GM12878 (cell line): ENCODE measurements at regions not wholly inside any gene's neighbourhood (a gene's known extent, or its start where the extent isn't known, plus 50 kb on each side); places are given as distances from the start of the nearest gene placed in this dataset.

Experiments used
- CEBPB ChIP-seq, 2 experiments: fragments of 150-350 bp in 1 of 2; IDR thresholded peaks; 2 replicates each; pipeline ENCODE4 v1.6.1; 2012 to 2014; ENCODE audit warnings: low read depth in 2 of 2, low read length in 2 of 2, borderline replicate concordance in 1 of 2, inconsistent platforms in 1 of 2
- FOXM1 ChIP-seq: IDR thresholded peaks from 2 replicates; pipeline ENCODE4 v1.6.1; 2012; ENCODE audit warnings: low read depth, mild to moderate bottlenecking, inconsistent platforms, low read length, moderate library complexity
- POU2F2 ChIP-seq: IDR thresholded peaks from 3 replicates; pipeline ENCODE4 v1.6.1; 2011; ENCODE audit warnings: low read depth, mild to moderate bottlenecking, low read length, borderline replicate concordance
- SMAD5 ChIP-seq: IDR thresholded peaks from 2 replicates; pipeline ENCODE4 v1.6.1; 2016; ENCODE audit warnings: antibody characterized with exemption, low read depth
- TF ChIP-seq, protein P1 (sequence below): fragments of 450-650 bp; IDR thresholded peaks from 2 replicates; pipeline ENCODE4 v1.6.1; 2014; ENCODE audit warnings: mild to moderate bottlenecking

DNA sequence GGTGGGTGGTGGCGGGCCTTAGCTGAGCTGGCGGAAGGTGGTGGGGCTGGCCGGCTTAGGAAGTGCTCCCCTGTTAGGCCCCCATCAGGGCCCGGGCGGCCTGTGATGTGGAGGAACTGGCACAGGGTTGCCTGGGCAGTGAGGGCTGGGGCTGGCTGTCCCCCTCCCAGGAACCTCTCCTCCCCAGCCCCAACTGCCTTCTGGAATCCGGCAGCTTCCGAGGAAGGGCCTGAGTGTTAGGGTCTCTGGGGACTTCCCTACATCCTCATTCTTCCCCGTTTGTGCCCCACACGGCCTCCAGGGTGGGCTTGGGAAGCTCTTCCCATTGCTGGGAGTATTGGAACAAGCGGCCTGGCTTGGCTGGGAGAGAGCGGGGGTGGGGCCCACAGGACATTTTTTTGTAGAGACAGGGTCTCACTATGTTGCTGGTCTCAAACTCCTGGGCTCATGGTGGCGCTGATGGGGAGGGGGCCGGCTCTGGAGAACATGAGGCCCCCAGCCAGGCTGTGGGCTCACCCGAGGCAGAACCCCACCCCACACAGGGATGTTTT is 89.9 kb upstream of the CIBAR2 start:
- TF ChIP-seq FOXM1 (no peak), CEBPB (IDR thresholded peaks at IDR 0.05; ENCODE audit: borderline replicate concordance in 1 of 2, low read depth in 2 of 2, low read length in 2 of 2) (no peak), POU2F2 (no peak), SMAD5 (no peak)
- TF ChIP-seq, protein P1, sequence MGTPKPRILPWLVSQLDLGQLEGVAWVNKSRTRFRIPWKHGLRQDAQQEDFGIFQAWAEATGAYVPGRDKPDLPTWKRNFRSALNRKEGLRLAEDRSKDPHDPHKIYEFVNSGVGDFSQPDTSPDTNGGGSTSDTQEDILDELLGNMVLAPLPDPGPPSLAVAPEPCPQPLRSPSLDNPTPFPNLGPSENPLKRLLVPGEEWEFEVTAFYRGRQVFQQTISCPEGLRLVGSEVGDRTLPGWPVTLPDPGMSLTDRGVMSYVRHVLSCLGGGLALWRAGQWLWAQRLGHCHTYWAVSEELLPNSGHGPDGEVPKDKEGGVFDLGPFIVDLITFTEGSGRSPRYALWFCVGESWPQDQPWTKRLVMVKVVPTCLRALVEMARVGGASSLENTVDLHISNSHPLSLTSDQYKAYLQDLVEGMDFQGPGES, result no peak
